IMR-90 (cell line): ENCODE measurements at regions not wholly inside any gene's neighbourhood (a gene's known extent, or its start where the extent isn't known, plus 50 kb on each side); places are given as distances from the start of the nearest gene placed in this dataset.

Experiments used
- ATAC-seq: fragments of 200-7000 bp; cut with Tn5 transposase; 2 replicates; pipeline ENCODE4 v1.9.1; 2020; ENCODE audit warnings: low read depth, mild to moderate bottlenecking, moderate library complexity
- BruUV-seq: library from RNA; stranded (reverse); fragments of 400-500 nt; replicated peaks from 2 replicates; lab custom pipeline; 2021; lab: Mats Ljungman, UMichigan
- CTCF ChIA-PET: fragments of 300-600 bp; formaldehyde crosslinking; extraction: SDS; loops from one replicate; lab custom pipeline; 2021; ENCODE audit warnings: antibody characterized with exemption; lab: Yijun Ruan, JAX
- POLR2A ChIA-PET: fragments of 300-600 bp; sonication (Branson Sonifier 250); formaldehyde crosslinking; loops from one replicate; lab custom pipeline; 2022; ENCODE audit warnings: antibody characterized with exemption; ENCODE audit not compliant: unreplicated experiment; lab: Charles Lee
- DNase-seq: peaks from one replicate; pipeline ENCODE4 v3.0.0; 2013
- H2AFZ ChIP-seq: replicated peaks from 2 replicates; pipeline ENCODE3; 2013; ENCODE audit warnings: low read length, mild to moderate bottlenecking; ENCODE audit not compliant: poor library complexity
- H2AK5ac ChIP-seq: 2 replicates; pipeline ENCODE4 v1.6.1; 2013; ENCODE audit warnings: low read depth, low read length, inconsistent platforms
- H2AK9ac ChIP-seq: replicated peaks from 2 replicates; pipeline ENCODE3; 2013; ENCODE audit warnings: mild to moderate bottlenecking, low read depth, low read length, moderate library complexity; ENCODE audit not compliant: poor library complexity
- H2BK120ac ChIP-seq: 2 replicates; pipeline ENCODE4 v1.6.1; 2013; ENCODE audit warnings: low read depth, low read length, inconsistent platforms
- H2BK15ac ChIP-seq: 3 replicates; pipeline ENCODE4 v1.6.1; 2013; ENCODE audit warnings: low read depth, low read length, inconsistent platforms
- H2BK20ac ChIP-seq: 2 replicates; pipeline ENCODE4 v1.6.1; 2013; ENCODE audit warnings: low read depth, mild to moderate bottlenecking, inconsistent platforms, low read length, moderate library complexity
- H2BK5ac ChIP-seq: 2 replicates; pipeline ENCODE4 v1.6.1; 2013; ENCODE audit warnings: mild to moderate bottlenecking, low read depth, low read length, inconsistent platforms; ENCODE audit not compliant: poor library complexity, severe bottlenecking
- H3K14ac ChIP-seq: replicated peaks from 2 replicates; pipeline ENCODE4 v1.6.1; 2013; ENCODE audit warnings: low read depth, low read length, inconsistent platforms
- H3K18ac ChIP-seq: 2 replicates; pipeline ENCODE4 v1.6.1; 2013; ENCODE audit warnings: low read depth, low read length, control low read depth
- H3K23ac ChIP-seq: 2 replicates; pipeline ENCODE4 v1.6.1; 2013; ENCODE audit warnings: low read depth, low read length, inconsistent platforms
- H3K27ac ChIP-seq: 2 replicates; pipeline ENCODE4 v1.5.1; 2013; ENCODE audit warnings: mild to moderate bottlenecking, control low read depth, low read length; ENCODE audit not compliant: insufficient read depth
- H3K27me3 ChIP-seq: 2 replicates; pipeline ENCODE4 v1.6.1; 2013; ENCODE audit warnings: low read length; ENCODE audit not compliant: control insufficient read depth, insufficient read depth
- H3K36me3 ChIP-seq: 2 replicates; pipeline ENCODE4 v1.6.1; 2013; ENCODE audit warnings: low read length, mixed read lengths; ENCODE audit not compliant: control insufficient read depth, insufficient read depth
- H3K4ac ChIP-seq: 2 replicates; pipeline ENCODE4 v1.6.1; 2013; ENCODE audit warnings: low read depth, low read length, inconsistent platforms
- H3K4me1 ChIP-seq: 2 replicates; pipeline ENCODE4 v1.6.1; 2013; ENCODE audit warnings: low read length, mixed read lengths; ENCODE audit not compliant: control insufficient read depth, insufficient read depth
- H3K4me2 ChIP-seq: 2 replicates; pipeline ENCODE4 v1.6.1; 2013; ENCODE audit warnings: low read depth, mild to moderate bottlenecking, control low read depth, low read length, moderate library complexity
- H3K4me3 ChIP-seq: 2 replicates; pipeline ENCODE4 v1.5.1; 2013; ENCODE audit warnings: low read depth, mild to moderate bottlenecking, control low read depth, low read length, moderate library complexity; ENCODE audit not compliant: insufficient read depth
- H3K56ac ChIP-seq: 2 replicates; pipeline ENCODE4 v1.6.1; 2013; ENCODE audit warnings: low read length, inconsistent platforms; ENCODE audit not compliant: insufficient read depth; ENCODE audit errors: extremely low read depth
- H3K79me1 ChIP-seq, 2 experiments: 2 replicates each; pipeline ENCODE4 v1.6.1; 2013; ENCODE audit warnings: low read length in 2 of 2, inconsistent platforms in 1 of 2, low read depth in 1 of 2
- H3K9ac ChIP-seq: 2 replicates; pipeline ENCODE4 v1.6.1; 2013; ENCODE audit warnings: low read depth, low read length, control low read depth
- H3K9me1 ChIP-seq: 2 replicates; pipeline ENCODE4 v1.6.1; 2013; ENCODE audit warnings: low read length, inconsistent platforms; ENCODE audit not compliant: insufficient read depth
- H3K9me3 ChIP-seq: 2 replicates; pipeline ENCODE4 v1.6.1; 2013; ENCODE audit warnings: low read length; ENCODE audit not compliant: control insufficient read depth, insufficient read depth
- H4K20me1 ChIP-seq: 2 replicates; pipeline ENCODE4 v1.6.1; 2013; ENCODE audit warnings: low read length, inconsistent platforms; ENCODE audit not compliant: insufficient read depth
- H4K5ac ChIP-seq: 2 replicates; pipeline ENCODE4 v1.6.1; 2013; ENCODE audit warnings: mild to moderate bottlenecking, low read depth, low read length, control low read depth
- H4K8ac ChIP-seq, 2 experiments: 2 replicates each; pipeline ENCODE4 v1.6.1; 2013; ENCODE audit warnings: low read depth in 2 of 2, low read length in 2 of 2, control low read depth in 1 of 2, inconsistent platforms in 1 of 2
- H4K91ac ChIP-seq: 2 replicates; pipeline ENCODE4 v1.6.1; 2013; ENCODE audit warnings: low read depth, low read length, inconsistent platforms; ENCODE audit not compliant: insufficient read depth
- RAD21 ChIP-seq: IDR thresholded peaks from 2 replicates; pipeline ENCODE4 v1.6.1; 2012; ENCODE audit warnings: low read length, improper control_type of control experiment
- WGBS, 2 experiments: methylation state at CpG; one replicate each; pipeline versions ENCODE4 v1.1.5 to v1.1.7; 2013; ENCODE audit warnings: missing lambda C conversion rate in 2 of 2; ENCODE audit not compliant: insufficient read length in 1 of 2; ENCODE audit errors: extremely low coverage in 2 of 2; 5-methylcytosine and 5-hydroxymethylcytosine counted together
- dilution Hi-C: fragments of 300-500 bp; cut with HindIII; formaldehyde crosslinking; loops from one replicate; pipeline ENCODE4 v1.14.3; 2018; ENCODE audit warnings: low sequenced_read_pairs; ENCODE audit not compliant: unreplicated experiment
- in situ Hi-C: fragments of 300-500 bp; cut with MboI; formaldehyde crosslinking; loops from 3 replicates; pipeline ENCODE4 v1.14.3; 2019; ENCODE audit warnings: low sequenced_read_pairs, inconsistent platforms, mixed read lengths
- intact Hi-C: fragments of 100-400 bp; cut with micrococcal nuclease; formaldehyde crosslinking; loops from 2 replicates; pipeline ENCODE4 v1.10.0; 2022

GRCh38 chr5:6163913-6164312, 214.4 kb downstream of the MED10 start:
- H3K56ac ChIP-seq: no peak overlapping the region
- no peaks in the 10 kb centered on the region for H4K20me1 ChIP-seq
- no peak for TF ChIP-seq RAD21
- no peak overlapping the region for H3K4me2 ChIP-seq
- H3K18ac ChIP-seq: no peak overlapping the region
- no peak overlapping the region for H2BK120ac ChIP-seq
- H3K4ac ChIP-seq: no peak overlapping the region
- no peaks in the 10 kb centered on the region for H3K79me1 ChIP-seq
- no peak overlapping the region for H4K5ac ChIP-seq
- no peaks in the 10 kb centered on the region for H3K9me1 ChIP-seq
- no peaks in the 10 kb centered on the region for H3K4me1 ChIP-seq
- ChIA-PET POLR2A (no interaction called here), CTCF (no interaction called here)
- no peak overlapping the region for H3K9ac ChIP-seq
- intact Hi-C loops: no loop called here
- H2AK9ac ChIP-seq: no peak overlapping the region
- ATAC-seq (no peak), DNase-seq (no peak)
- no peak overlapping the region for H2AK5ac ChIP-seq
- no CpG with 5 or more reads among the region's 6 CpGs for WGBS, 2 experiments
- no peak overlapping the region for H2BK20ac ChIP-seq
- H4K91ac ChIP-seq: no peak overlapping the region
- no peak overlapping the region for H2BK15ac ChIP-seq
- H2AFZ ChIP-seq: no peak overlapping the region
- no peaks in the 10 kb centered on the region for H3K27me3 ChIP-seq
- no peak overlapping the region for H3K4me3 ChIP-seq
- no peak overlapping the region for H3K23ac ChIP-seq
- no peaks in the 10 kb centered on the region for H3K36me3 ChIP-seq
- H4K8ac ChIP-seq: no peak overlapping the region
- no peak overlapping the region for H3K14ac ChIP-seq
- in situ Hi-C loops: no loop called here
- dilution Hi-C loops: no loop called here
- BruUV-seq: no TSS peak
- H3K9me3 ChIP-seq: peaks cover 6% of the 10 kb centered on the region
- H2BK5ac ChIP-seq: no peak overlapping the region
- no peak overlapping the region for H3K27ac ChIP-seq
